GM12891 (cell line): ENCODE measurements at regions not wholly inside any gene's neighbourhood (a gene's known extent, or its start where the extent isn't known, plus 50 kb on each side); places are given as distances from the start of the nearest gene placed in this dataset.

Experiments
- DNase-seq: peaks from one replicate; pipeline ENCODE4 v3.0.0; 2011; ENCODE audit warnings: low spot score; ENCODE audit not compliant: insufficient read length
- FAIRE-seq: peaks from 2 replicates; lab custom pipeline; 2011; peaks lifted over from hg19 to GRCh38; lab: Jason Lieb, UNC
- PAX5 ChIP-seq: IDR thresholded peaks from 2 replicates; pipeline ENCODE4 v1.6.1; 2011; ENCODE audit warnings: low read length, moderate library complexity, mild to moderate bottlenecking; ENCODE audit not compliant: insufficient read depth, severe bottlenecking
- POLR2A ChIP-seq: IDR thresholded peaks from 2 replicates; pipeline ENCODE4 v1.6.1; 2011; ENCODE audit warnings: low read depth, low read length, control low read depth
- POLR2AphosphoS5 ChIP-seq: IDR thresholded peaks from 2 replicates; pipeline ENCODE4 v1.6.1; 2011; ENCODE audit warnings: low read depth, low read length, control low read depth
- POU2F2 ChIP-seq: IDR thresholded peaks from 2 replicates; pipeline ENCODE4 v1.6.1; 2011; ENCODE audit warnings: low read depth, mild to moderate bottlenecking, control low read depth, low read length, moderate library complexity
- SPI1 ChIP-seq: IDR thresholded peaks from 2 replicates; pipeline ENCODE4 v1.6.1; 2011; ENCODE audit warnings: low read depth, low read length, control low read depth
- TAF1 ChIP-seq: IDR thresholded peaks from 2 replicates; pipeline ENCODE4 v1.6.1; 2011; ENCODE audit warnings: low read depth, low read length, control low read depth

DNA sequence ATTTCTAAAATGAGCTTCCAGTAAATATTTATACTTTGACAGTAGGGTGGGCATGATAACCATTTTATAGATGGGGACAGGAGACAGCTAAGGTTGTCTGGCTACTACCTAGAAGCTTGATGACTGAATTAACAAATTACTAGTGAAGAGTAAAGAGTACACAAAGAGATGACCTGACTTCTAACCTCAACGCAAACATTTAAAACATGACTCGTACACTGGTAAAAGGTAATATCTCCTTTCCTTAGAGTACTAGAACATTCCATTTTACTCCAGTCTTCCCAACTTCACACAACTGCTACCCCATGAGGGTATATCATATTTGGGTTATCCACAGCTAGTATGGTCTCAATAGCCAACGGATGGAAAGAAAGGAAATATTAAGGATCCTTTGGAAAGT lies 258.9 kb downstream of the FOXO1 start:
- FAIRE-seq (no peak), DNase-seq (no peak)
- no peak for TF ChIP-seq TAF1
- TF ChIP-seq SPI1, result no peak
- TF ChIP-seq PAX5, result no peak
- TF ChIP-seq POLR2A, result no peak
- no peak for TF ChIP-seq POU2F2
- no peak for TF ChIP-seq POLR2AphosphoS5

DNA sequence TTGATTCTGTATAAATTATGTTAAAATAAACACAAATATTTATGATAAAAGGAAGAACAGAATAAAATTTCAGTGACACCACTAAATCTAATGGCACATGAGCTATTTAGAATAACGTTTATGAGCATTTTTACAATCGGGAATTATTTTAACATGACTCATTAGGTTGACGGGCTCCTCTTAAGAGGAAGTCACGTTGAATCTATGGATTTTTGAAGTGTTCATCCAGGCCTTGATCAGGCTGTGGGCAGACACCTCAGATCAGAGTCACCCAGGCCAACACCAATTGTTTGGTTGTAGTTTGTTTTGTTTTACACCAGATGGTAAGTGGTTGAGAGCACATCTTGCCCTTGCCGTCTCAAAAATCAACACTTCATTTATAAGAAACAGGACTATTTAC lies 257.8 kb downstream of the FOXO1 start:
- FAIRE-seq (no peak), DNase-seq (no peak)
- no peak for TF ChIP-seq TAF1
- no peak for TF ChIP-seq POU2F2
- no peak for TF ChIP-seq POLR2AphosphoS5

DNA sequence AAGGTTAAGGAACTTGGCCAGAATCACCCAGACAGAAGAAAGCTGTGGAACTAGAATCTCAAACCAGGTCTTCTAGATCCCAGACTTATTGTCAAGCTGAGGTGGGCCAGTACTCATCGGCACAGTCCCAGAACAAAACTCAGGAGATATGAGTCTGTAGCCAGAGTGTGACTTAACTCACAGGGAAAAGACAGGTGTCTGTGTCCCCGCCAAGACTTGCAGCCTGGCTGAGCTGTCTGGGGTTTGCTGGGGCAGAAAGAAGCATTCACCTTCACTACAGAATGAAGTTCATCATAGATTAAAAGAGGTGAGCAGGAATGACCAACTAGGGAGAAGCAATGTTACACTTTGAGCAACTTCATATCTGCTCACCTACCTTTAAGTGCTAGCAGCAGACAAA lies 257.2 kb downstream of the FOXO1 start:
- DNase-seq, result no peak
- no peak for FAIRE-seq
- TF ChIP-seq POLR2AphosphoS5 (no peak), PAX5 (no peak), POU2F2 (no peak), POLR2A (no peak), TAF1 (no peak), SPI1 (no peak)

- DNase-seq (no peak), FAIRE-seq (no peak)
Measured at GRCh38 chr13:40410315-40410714, 256.1 kb downstream of the FOXO1 start.

GRCh38 chr13:40420160-40420740 lies 246.2 kb downstream of the FOXO1 start:
- peak; percentile 67 for FAIRE-seq
- no peak for TF ChIP-seq POLR2AphosphoS5
- TF ChIP-seq PAX5, result no peak
- no peak for TF ChIP-seq SPI1
- TF ChIP-seq POLR2A, result no peak
- no peak for TF ChIP-seq TAF1
- TF ChIP-seq POU2F2, result no peak
- DNase-seq, result no peak

More at GRCh38 chr13:40410315-40410714, 256.1 kb downstream of the FOXO1 start:
- TF ChIP-seq TAF1, result no peak
- TF ChIP-seq POLR2AphosphoS5, result no peak
- no peak for TF ChIP-seq PAX5
- TF ChIP-seq SPI1, result no peak
- TF ChIP-seq POU2F2, result no peak
- no peak for TF ChIP-seq POLR2A

GRCh38 chr13:40422588-40423235 lies 243.7 kb downstream of the FOXO1 start:
- TF ChIP-seq POLR2AphosphoS5 (no peak), TAF1 (no peak), PAX5 (no peak), POLR2A (no peak), SPI1 (no peak), POU2F2 (no peak)
- peak; percentile 45 for FAIRE-seq
- no peak for DNase-seq

DNA sequence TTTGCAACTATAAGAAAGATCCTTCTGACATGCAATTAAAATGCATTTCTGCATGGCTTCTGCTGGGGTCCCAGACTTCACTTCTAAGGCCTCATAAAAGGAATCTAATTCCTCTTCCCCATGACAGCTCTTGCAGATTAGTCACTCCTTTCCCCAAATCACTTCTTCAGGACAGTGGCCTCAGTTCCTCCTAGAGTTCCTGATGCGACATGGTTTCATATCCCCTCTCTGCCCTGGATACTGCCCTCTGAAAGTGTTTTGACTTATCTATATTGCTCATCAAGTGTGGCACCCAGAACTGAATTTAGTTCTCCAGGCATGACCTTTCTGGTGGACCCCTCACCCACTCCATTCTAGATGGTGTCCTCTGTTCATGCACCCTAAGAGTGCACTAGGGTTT lies 238.1 kb downstream of the FOXO1 start:
- FAIRE-seq (no peak), DNase-seq (no peak)
- TF ChIP-seq POLR2AphosphoS5 (no peak), PAX5 (no peak), SPI1 (no peak), TAF1 (no peak), POLR2A (no peak), POU2F2 (no peak)

GRCh38 chr13:40429706-40430545 lies 236.5 kb downstream of the FOXO1 start:
- FAIRE-seq (no peak), DNase-seq (no peak)
- TF ChIP-seq TAF1, result no peak
- no peak for TF ChIP-seq PAX5
- no peak for TF ChIP-seq POU2F2
- TF ChIP-seq POLR2AphosphoS5, result no peak
- no peak for TF ChIP-seq SPI1
- TF ChIP-seq POLR2A, result no peak

DNA sequence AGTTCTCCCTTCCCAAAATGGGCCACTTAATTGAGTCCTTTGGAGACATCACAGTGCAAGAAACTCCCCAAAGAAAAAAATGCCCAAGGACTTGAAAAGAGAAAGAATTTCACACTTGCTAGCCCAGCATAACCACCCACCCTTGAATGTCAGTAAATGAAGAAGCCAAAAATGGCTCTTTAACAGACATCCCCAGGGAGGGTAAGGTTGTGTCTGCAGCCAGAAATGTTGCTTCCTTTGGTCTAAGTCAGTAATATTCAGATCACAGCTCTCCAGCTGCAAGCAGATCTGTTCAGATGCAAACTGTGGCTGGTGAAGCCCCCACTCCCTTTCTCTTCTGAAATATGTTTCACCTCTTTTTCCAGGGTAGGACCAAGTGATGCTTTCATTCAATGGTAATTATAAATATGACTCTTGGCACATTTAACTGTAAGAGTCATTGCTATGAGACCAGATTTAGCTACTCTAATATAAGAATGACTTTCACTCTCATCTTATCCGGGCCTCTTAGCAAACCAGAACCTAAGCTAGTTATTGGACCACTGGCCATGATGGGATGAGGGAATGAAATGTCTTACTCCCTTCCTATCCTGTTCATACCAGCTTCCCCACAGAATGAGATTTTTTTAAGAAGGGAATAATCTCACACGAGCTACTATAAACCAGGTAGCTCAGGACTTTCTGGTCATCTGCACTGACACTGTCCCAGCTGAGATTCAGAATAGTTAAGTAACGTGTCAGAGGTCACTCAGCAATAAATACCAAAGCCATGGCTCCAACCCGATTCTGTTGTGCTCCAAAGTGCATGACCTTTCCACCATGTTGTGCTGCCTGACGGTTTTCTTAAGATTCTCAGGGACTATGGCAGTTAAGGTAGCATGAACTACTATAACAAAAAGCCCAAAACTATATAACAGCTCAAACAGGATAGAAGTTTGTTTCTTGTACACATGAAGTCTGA lies 234.1 kb downstream of the FOXO1 start:
- DNase-seq, result no peak
- peak; percentile 58 for FAIRE-seq
- TF ChIP-seq POLR2AphosphoS5, result no peak
- no peak for TF ChIP-seq PAX5
- no peak for TF ChIP-seq SPI1
- TF ChIP-seq POLR2A, result no peak
- TF ChIP-seq POU2F2, result no peak
- TF ChIP-seq TAF1, result no peak
